ENCODE measurements at regions not wholly inside any gene's neighbourhood (a gene's known extent, or its start where the extent isn't known, plus 50 kb on each side); places are given as distances from the start of the nearest gene placed in this dataset.
"Not testable (repeated sequence)": the region's sequence is repeated elsewhere in the genome, so short reads cannot be mapped to it uniquely, and the experiment has no call there.

DNA sequence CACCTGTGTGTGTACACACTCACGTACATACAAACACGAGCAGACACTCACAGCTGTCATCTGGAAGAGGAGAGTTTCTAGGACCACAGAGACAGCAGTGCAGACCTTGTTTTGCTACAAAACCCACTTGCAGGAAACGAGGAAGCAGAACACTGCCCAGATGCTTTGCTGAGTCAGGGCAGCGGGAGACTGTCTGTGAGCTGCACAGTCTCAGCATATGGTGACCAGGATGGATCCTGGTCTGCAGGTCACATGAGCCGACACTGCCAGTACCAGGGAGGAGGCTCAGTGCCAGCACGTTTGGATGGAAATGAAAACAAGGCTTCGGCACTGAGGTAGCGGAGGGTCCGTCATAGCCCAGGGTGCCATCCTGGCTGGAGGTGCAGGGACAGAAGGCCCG lies 117.6 kb upstream of the DPP6 start:
- FAIRE-seq, result no peak

DNA sequence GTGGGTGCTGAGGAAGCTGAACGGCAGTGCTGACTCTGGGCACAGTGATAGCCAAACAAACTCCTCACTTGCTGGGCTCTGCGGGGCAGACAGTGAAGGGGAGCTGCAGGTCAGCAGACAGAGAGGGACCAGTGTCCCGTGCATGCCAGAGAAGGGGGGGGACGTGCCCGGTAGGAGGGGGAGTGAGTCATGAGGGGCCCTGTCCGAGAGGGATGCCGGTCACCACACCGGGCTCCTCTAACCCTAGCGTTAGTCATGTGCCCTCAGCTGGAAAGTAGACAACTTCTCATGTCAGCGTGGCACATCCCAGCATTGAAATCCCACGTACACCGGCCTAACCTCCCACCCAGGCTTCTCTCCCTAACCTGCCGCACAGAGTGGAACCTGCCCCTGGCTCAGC lies 117.1 kb upstream of the DPP6 start:
- no peak for DNase-seq (ENCODE audit: insufficient read length)
- FAIRE-seq, result no peak
- TF ChIP-seq POLR2AphosphoS5 (IDR thresholded peaks at IDR 0.05; ENCODE audit: low read depth, low read length), result no peak
- no peak for TF ChIP-seq POLR2A (IDR thresholded peaks at IDR 0.05; ENCODE audit: low read depth, low read length)
- no peak for TF ChIP-seq TAF1 (IDR thresholded peaks at IDR 0.05; ENCODE audit: borderline replicate concordance, low read depth, low read length)

More for the DNA sequence above, 117.6 kb upstream of the DPP6 start:
- TF ChIP-seq POLR2AphosphoS5 (IDR thresholded peaks at IDR 0.05; ENCODE audit: low read depth, low read length) (no peak), POLR2A (IDR thresholded peaks at IDR 0.05; ENCODE audit: low read depth, low read length) (no peak), TAF1 (IDR thresholded peaks at IDR 0.05; ENCODE audit: borderline replicate concordance, low read depth, low read length) (no peak)
- DNase-seq (ENCODE audit: insufficient read length), result no peak

DNA sequence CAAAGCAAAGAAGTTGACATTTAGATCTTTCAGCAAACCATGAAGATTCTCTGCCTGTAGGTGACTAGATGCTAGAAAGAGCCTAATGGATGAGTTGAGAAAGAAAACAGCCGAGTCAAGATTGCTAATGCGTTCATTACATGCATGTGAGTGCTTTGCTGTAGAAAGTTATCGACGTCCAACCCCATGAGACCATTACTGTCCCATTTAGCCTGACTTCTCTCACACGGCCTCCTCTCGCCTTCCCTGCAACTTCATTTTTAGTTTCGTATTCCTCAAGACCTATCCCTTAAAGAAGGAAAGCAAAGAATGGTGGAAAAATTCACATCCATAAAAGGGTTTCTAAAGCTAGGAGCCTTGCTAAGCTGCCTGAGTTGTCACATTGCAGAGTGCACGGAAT lies 113.7 kb upstream of the DPP6 start:
- FAIRE-seq (no peak), DNase-seq (ENCODE audit: insufficient read length) (no peak)
- TF ChIP-seq POLR2AphosphoS5 (IDR thresholded peaks at IDR 0.05; ENCODE audit: low read depth, low read length) (no peak), TAF1 (IDR thresholded peaks at IDR 0.05; ENCODE audit: borderline replicate concordance, low read depth, low read length) (no peak), POLR2A (IDR thresholded peaks at IDR 0.05; ENCODE audit: low read depth, low read length) (no peak)

DNA sequence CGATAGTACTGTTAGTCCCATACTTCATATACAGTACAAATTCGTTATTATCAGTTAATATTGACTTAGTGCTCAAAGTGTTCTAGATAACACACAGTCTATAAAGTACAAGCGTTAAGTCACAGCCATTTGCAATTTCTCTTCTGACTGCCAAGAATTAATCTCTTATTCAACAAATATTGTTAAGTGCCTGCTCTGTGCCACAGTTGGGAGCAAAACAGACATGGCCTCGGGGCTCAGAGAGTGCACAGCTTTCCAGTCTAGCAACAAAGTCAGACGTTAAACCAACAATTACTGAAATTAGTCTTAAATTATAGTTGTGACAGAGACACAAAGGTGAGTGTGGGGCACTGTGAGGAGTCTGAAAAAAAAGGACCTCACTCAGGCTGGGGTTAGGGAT lies 113.0 kb upstream of the DPP6 start:
- no peak for DNase-seq (ENCODE audit: insufficient read length)
- TF ChIP-seq POLR2AphosphoS5 (IDR thresholded peaks at IDR 0.05; ENCODE audit: low read depth, low read length) (no peak), POLR2A (IDR thresholded peaks at IDR 0.05; ENCODE audit: low read depth, low read length) (no peak), TAF1 (IDR thresholded peaks at IDR 0.05; ENCODE audit: borderline replicate concordance, low read depth, low read length) (no peak)
- no peak for FAIRE-seq

DNA sequence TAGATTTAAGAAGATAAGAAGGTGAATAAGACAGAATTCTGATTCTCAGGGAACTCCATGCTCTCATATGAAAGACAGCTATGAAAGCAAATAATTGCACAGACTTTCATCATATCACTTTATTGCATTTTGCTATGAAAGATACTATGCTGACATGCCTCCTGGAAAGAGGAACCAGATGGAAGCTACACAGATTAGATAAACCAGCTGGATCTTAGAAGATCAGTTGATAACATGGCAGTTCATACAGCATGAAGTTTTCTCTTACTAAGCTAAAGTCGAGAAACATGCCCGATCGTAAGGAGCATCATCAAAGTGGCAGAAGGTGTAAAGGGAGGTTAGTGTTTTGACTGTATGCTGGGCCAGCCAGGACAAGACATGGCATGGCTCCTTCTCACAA lies 112.5 kb upstream of the DPP6 start:
- FAIRE-seq (no peak), DNase-seq (ENCODE audit: insufficient read length) (no peak)
- TF ChIP-seq POLR2AphosphoS5 (IDR thresholded peaks at IDR 0.05; ENCODE audit: low read depth, low read length) (no peak), TAF1 (IDR thresholded peaks at IDR 0.05; ENCODE audit: borderline replicate concordance, low read depth, low read length) (no peak), POLR2A (IDR thresholded peaks at IDR 0.05; ENCODE audit: low read depth, low read length) (no peak)

DNA sequence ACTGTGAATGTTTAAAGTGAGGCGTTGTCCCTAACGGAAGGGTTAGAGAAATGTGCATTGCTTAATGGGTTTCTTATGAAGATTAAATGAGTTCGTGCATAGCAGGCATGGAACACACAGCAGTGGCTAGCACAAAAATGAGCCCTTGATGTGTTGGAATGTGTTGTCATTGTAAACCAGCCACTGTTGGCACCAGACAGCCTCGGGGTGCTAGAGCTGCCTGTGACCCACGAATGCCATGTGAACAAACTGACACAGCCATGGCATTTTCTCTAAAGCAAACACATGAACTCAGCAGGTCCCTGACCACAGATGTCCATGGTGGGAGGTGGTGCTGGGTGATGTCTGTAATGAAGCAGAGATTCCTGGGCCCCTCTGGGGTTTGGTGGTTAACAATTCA lies 111.1 kb upstream of the DPP6 start:
- no peak for DNase-seq (ENCODE audit: insufficient read length)
- TF ChIP-seq POLR2AphosphoS5 (IDR thresholded peaks at IDR 0.05; ENCODE audit: low read depth, low read length) (no peak), TAF1 (IDR thresholded peaks at IDR 0.05; ENCODE audit: borderline replicate concordance, low read depth, low read length) (no peak), POLR2A (IDR thresholded peaks at IDR 0.05; ENCODE audit: low read depth, low read length) (no peak)
- FAIRE-seq, result no peak

DNA sequence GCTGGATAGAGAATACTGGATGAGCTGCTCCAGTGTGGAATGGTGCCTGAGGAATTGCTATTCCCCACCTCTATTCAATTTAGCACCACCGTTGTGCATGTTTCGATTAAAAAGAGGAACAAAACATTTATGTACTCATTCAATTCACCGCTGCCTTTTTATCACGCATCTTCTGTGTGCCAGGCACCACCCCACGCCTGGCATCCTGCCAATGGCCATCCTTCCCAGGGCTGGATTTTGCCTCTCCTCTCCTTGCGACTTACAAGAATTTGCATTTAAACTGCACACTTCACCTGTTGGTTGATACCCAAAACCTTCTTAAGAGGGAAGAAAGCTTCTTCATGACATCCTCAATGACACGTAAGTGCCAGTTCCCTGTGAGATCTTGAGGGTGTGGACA lies 110.2 kb upstream of the DPP6 start:
- no peak for DNase-seq (ENCODE audit: insufficient read length)
- no peak for TF ChIP-seq POLR2A (IDR thresholded peaks at IDR 0.05; ENCODE audit: low read depth, low read length)
- no peak for TF ChIP-seq POLR2AphosphoS5 (IDR thresholded peaks at IDR 0.05; ENCODE audit: low read depth, low read length)
- no peak for TF ChIP-seq TAF1 (IDR thresholded peaks at IDR 0.05; ENCODE audit: borderline replicate concordance, low read depth, low read length)
- no peak for FAIRE-seq

DNA sequence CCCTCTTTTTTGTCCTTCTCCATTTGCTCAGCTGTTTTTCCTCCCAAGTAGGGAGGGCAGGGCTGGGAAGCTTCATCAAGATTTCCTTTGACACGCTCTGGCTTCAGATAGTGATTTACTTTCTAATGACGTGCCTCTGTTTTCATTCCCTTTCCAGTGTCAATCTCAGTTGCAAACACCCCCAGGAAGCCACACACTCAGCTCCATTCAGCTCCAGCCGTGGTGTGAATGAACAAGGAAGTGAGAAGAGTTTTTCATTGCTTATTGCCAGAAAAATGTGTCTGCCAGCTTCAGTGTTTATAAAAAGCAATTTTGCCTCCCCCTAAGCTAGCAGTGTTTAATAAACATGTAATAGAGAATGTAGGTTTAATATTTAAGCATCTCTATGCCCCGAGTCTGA lies 108.7 kb upstream of the DPP6 start:
- no peak for FAIRE-seq
- no peak for DNase-seq (ENCODE audit: insufficient read length)

DNA sequence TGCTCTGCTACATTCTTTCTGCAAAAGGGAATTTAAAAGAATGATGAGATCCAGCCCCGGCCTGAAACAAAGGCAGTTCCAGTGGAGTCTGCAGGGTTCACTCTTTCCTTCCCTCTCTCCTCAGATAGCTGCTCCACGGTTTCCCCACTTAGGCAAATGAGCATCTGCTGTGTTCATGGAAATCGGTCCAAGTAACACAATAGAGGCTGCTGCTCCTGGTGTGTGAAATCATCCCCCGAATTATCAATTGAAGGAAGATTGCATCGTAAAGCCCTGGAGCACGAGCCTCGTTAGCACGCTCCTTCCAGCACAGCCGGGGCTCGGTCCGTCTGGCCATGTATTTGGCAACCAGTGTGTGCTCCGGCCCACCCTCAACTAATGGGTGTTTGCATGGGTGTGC lies 108.3 kb upstream of the DPP6 start:
- DNase-seq (ENCODE audit: insufficient read length), result no peak
- no peak for TF ChIP-seq POLR2AphosphoS5 (IDR thresholded peaks at IDR 0.05; ENCODE audit: low read depth, low read length)
- no peak for TF ChIP-seq TAF1 (IDR thresholded peaks at IDR 0.05; ENCODE audit: borderline replicate concordance, low read depth, low read length)
- TF ChIP-seq POLR2A (IDR thresholded peaks at IDR 0.05; ENCODE audit: low read depth, low read length), result no peak
- no peak for FAIRE-seq

More for the DNA sequence above, 108.7 kb upstream of the DPP6 start:
- TF ChIP-seq POLR2AphosphoS5 (IDR thresholded peaks at IDR 0.05; ENCODE audit: low read depth, low read length) (no peak), POLR2A (IDR thresholded peaks at IDR 0.05; ENCODE audit: low read depth, low read length) (no peak), TAF1 (IDR thresholded peaks at IDR 0.05; ENCODE audit: borderline replicate concordance, low read depth, low read length) (no peak)

DNA sequence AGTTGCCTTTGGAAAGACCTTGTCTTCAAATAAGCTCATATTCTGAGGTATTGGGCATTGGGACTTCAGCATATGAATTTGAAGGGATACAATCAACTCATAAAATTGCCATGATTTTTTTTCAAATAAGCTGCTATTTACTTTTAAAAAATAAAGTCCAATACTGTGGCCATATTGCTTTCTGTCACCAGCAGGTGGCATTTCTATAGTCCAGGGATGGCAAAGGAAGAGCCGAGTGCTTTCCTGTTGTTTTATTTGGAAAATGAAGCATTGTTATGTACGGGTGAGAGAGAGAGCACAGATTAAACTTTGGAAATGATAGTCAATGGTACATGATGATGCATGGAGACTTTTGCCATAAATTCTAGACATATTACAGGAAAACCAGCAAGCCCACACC lies 104.1 kb upstream of the DPP6 start:
- FAIRE-seq (no peak), DNase-seq (ENCODE audit: insufficient read length) (no peak)
- TF ChIP-seq TAF1 (IDR thresholded peaks at IDR 0.05; ENCODE audit: borderline replicate concordance, low read depth, low read length), result no peak
- no peak for TF ChIP-seq POLR2A (IDR thresholded peaks at IDR 0.05; ENCODE audit: low read depth, low read length)

DNA sequence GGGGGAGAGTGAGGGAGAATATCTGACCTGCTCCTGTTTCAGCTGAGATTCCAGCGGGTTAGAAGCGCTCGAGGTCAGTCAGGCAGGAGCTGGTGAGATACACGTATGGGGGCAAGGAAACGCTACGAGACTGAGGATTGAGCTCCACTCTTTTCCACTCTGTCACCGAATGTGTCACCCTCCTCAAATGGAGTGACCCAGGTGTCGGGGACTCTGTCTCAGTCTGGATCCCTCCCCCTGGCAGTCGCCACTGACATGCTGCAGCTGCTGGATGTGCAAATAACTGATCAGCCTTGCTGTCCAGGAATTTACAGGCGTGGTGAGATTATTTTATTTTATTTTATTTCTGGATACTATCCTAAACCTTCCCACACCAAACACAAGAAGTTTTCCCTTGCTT lies 100.9 kb upstream of the DPP6 start:
- DNase-seq (ENCODE audit: insufficient read length) (no peak), FAIRE-seq (no peak)
- no peak for TF ChIP-seq TAF1 (IDR thresholded peaks at IDR 0.05; ENCODE audit: borderline replicate concordance, low read depth, low read length)
- no peak for TF ChIP-seq POLR2AphosphoS5 (IDR thresholded peaks at IDR 0.05; ENCODE audit: low read depth, low read length)
- no peak for TF ChIP-seq POLR2A (IDR thresholded peaks at IDR 0.05; ENCODE audit: low read depth, low read length)

DNA sequence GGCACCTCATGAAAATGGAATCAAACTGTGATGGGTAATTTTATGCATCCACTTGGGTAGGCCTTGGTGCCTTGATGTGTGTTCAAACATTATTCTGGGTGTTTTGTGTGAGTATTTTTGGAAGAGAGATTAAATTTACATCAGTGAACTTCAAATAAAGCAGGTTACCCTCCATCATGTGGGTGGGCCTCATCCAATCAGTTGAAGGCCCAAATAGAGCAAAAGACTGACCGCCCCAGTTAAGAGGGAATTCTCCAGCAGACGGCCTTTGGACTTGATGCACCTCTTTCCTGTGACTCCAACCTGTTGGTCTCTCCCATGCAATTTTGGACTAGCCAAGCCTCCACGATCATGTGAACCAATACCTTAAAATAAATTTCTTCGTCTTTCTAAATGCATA lies 97.7 kb upstream of the DPP6 start:
- TF ChIP-seq TAF1 (IDR thresholded peaks at IDR 0.05; ENCODE audit: borderline replicate concordance, low read depth, low read length) (no peak), POLR2A (IDR thresholded peaks at IDR 0.05; ENCODE audit: low read depth, low read length) (no peak), POLR2AphosphoS5 (IDR thresholded peaks at IDR 0.05; ENCODE audit: low read depth, low read length) (no peak)
- FAIRE-seq (no peak), DNase-seq (ENCODE audit: insufficient read length) (no peak)

DNA sequence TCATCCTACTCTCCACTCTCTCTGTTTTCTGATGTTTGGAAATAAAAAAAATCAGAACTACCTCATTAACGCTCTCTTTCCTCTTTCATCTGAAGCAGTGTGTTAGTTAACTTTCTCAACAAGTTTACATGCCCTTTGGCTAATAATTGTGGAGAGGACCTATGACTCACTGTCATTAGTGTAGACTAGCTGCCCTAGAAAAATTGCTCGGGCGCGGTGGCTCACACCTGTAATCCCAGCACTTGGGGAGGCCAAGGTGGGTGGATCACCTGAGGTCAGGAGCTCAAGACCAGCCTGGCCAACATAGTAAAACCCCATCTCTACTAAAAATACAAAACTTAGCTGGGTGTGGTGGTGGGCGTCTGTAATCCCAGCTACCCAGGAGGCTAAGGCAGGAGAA lies 94.5 kb upstream of the DPP6 start:
- not testable (repeated sequence) for FAIRE-seq

DNA sequence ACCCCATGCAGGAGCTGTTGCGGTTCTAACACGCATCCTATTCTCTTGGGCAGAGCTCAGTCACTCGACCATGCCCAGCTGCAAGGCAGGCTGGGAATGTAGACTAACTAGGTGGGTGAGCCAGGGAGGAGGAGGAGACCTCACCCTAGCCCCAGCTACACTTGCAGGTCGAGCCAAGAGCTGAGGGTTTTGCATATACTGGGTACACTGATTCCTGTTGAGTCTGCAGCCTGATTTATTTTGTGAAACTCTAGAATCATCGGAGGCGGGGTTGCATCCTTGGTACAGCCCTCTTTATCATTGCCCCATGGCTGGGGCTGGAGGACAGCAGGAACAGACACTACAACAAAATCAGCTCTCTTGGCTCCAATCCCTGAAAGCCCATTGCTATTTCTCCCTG lies 93.8 kb upstream of the DPP6 start:
- not testable (repeated sequence) for FAIRE-seq

More for the DNA sequence above, 94.5 kb upstream of the DPP6 start:
- not testable (repeated sequence) for DNase-seq (ENCODE audit: insufficient read length)

DNA sequence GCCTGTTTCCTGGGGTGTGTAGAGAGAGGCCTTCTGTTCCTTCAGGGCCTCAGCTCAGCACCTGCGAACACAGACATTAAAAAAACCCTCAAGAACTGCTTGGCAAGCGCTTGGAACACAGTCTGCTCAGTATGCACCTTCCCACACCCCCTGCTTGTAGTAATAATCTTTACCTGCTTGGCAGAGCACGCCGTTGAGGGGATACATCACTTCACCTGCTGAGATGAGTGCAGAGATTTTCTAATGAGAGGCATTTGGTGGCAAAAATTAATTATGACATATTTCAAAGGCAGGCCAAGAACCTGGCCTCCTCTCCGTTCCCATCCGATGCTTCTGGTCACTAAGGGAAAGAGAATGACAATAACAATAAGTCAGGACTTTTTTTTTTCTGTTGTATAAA lies 93.4 kb upstream of the DPP6 start:
- not testable (repeated sequence) for DNase-seq (ENCODE audit: insufficient read length)

More for the DNA sequence above, 93.8 kb upstream of the DPP6 start:
- not testable (repeated sequence) for DNase-seq (ENCODE audit: insufficient read length)

DNA sequence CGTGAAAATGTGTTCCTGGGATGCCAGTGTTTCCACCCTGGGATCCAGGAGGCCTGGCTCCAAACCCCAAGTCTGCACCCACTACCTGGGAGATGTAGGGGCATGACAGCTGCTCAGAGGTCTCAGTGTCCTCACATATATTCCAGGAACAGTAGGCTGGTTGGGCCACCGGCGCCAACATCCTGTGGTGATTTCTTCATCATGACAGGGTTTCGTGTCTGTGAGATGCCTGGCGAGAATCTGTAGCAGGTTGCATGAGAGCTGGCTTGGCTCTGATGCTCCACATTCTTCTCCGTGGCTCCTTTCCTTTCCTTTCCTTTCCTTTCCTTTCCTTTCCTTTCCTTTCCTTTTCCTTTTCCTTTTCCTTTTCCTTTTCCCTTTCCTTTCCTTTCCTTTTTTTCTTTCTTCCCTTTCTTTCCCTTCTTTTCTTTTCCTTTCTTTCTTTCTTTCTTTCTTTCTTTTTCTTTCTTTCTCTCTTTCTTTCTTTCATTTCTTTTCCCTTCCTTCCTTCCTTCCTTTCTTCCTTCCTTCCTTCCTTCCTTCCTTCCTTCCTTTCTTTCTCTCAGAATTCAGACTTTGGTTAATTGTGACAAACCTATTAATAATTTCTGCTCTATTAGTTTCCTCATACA lies 87.6 kb upstream of the DPP6 start:
- FAIRE-seq; DNase-seq (ENCODE audit: insufficient read length): not testable (repeated sequence)

More for the DNA sequence above, 93.4 kb upstream of the DPP6 start:
- not testable (repeated sequence) for FAIRE-seq

DNA sequence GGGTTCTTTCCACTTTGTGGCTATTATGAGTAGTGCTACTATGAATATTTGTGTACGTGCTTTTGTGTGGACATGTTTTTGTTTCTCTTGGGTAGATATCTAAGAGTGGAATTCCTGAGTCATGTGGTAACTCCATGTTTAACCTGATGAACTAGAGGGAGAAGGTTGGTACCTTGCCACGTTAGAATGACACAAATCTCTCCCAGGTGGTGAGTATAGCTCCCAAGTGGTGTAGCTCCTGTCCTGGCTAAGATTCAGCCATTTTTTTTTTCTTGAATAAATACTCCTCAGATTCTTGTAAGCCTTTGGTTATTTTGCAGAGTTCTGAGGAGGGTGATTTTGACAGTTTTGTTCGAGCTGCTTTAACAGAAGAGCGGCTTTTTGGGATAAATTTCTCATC lies 83.2 kb upstream of the DPP6 start:
- peak; percentile 17 for FAIRE-seq
- not testable (repeated sequence) for DNase-seq (ENCODE audit: insufficient read length)

DNA sequence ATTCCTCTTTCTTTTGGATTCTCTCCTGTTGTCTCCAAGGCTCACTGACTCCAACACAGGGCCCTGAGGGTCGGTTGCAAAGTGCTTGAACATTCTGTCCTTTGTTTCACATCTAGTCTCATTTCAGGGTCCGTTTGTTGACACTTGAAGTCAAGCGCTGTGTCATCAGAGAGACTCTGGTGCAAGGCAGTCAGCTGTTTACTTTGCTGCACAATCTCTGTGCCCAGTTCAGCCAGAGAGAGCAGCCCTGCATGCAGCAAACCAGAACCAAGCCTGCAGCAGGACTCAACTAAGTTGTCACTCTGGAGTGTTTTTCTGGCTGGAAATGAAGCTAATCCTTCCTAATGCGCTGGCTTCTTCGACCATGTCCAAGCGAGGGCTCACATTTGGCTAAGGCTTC lies 77.6 kb upstream of the DPP6 start:
- FAIRE-seq; DNase-seq (ENCODE audit: insufficient read length): not testable (repeated sequence)
